Sigmoid colon (tissue), 6 donors: ENCODE measurements at regions not wholly inside any gene's neighbourhood (a gene's known extent, or its start where the extent isn't known, plus 50 kb on each side); places are given as distances from the start of the nearest gene placed in this dataset.
"Not testable (repeated sequence)": the region's sequence is repeated elsewhere in the genome, so short reads cannot be mapped to it uniquely, and the experiment has no call there.

ENCODE experiments used
- DNase-seq: peaks from one replicate; pipeline ENCODE4 v3.0.0-alpha.2; 2019
- H3K27ac ChIP-seq, 4 donors: fragments of 200-600 bp; sonication (generic); one replicate each; pipeline ENCODE4 v1.5.1; 2016 to 2019; ENCODE audit warnings: mild to moderate bottlenecking in 1 of 4
- H3K27me3 ChIP-seq, 3 donors: fragments of 200-600 bp; sonication (generic); one replicate each; pipeline ENCODE4 v1.5.1; 2019; ENCODE audit warnings: mild to moderate bottlenecking in 1 of 3
- H3K36me3 ChIP-seq, 4 donors: fragments of 200-600 bp; sonication (generic); one replicate each; pipeline ENCODE4 v1.5.1; 2016 to 2019
- H3K4me1 ChIP-seq, 4 donors: fragments of 200-600 bp; sonication (generic); one replicate each; pipeline ENCODE4 v1.5.1; 2017 to 2019
- H3K4me3 ChIP-seq, 4 donors: fragments of 200-600 bp; sonication (generic); one replicate each; pipeline ENCODE4 v1.5.1; 2017 to 2019; ENCODE audit warnings: mild to moderate bottlenecking in 2 of 4, moderate library complexity in 1 of 4
- H3K9me3 ChIP-seq, 4 donors: fragments of 200-600 bp in 3 of 4; sonication (generic) in 3 of 4; one replicate each; pipeline versions ENCODE4 v1.5.1 to v1.6.1; 2013 to 2019
- EP300 ChIP-seq, 4 donors: sonication (generic); formaldehyde crosslinking; IDR thresholded peaks; one replicate each; pipeline ENCODE4 v1.6.1; 2017; ENCODE audit warnings: antibody characterized with exemption in 4 of 4
- POLR2A ChIP-seq, 2 donors: fragments of 450-650 bp; IDR thresholded peaks; one replicate each; pipeline ENCODE4 v1.6.1; 2016; ENCODE audit warnings: antibody characterized with exemption in 2 of 2, mild to moderate bottlenecking in 2 of 2, moderate library complexity in 2 of 2
- POLR2AphosphoS5 ChIP-seq, 4 donors: sonication (generic); formaldehyde crosslinking; IDR thresholded peaks; one replicate each; pipeline ENCODE4 v1.6.1; 2017; ENCODE audit warnings: antibody characterized with exemption in 4 of 4
- WGBS, 2 donors: extraction: QIAGEN DNeasy Blood & Tissue Kit; methylation state at CpG; one replicate each; pipeline ENCODE4 v1.1.7; 2013; 5-methylcytosine and 5-hydroxymethylcytosine counted together
- intact Hi-C: fragments of 100-400 bp; cut with DNase I; formaldehyde crosslinking; loops from one replicate; pipeline ENCODE4 v1.15.1; 2023
- TF ChIP-seq, protein P1 (sequence below), 4 experiments: fragments of 450-650 bp in 3 of 4; fragments of 200-600 bp in 1 of 4; IDR thresholded peaks; one replicate each; pipeline ENCODE4 v1.5.1; 2016 to 2019; ENCODE audit warnings: antibody characterized with exemption in 4 of 4, mild to moderate bottlenecking in 3 of 4, moderate library complexity in 2 of 4
- donor health status: healthy with polysubstance abuse.
- donor health status: healthy.

DNA sequence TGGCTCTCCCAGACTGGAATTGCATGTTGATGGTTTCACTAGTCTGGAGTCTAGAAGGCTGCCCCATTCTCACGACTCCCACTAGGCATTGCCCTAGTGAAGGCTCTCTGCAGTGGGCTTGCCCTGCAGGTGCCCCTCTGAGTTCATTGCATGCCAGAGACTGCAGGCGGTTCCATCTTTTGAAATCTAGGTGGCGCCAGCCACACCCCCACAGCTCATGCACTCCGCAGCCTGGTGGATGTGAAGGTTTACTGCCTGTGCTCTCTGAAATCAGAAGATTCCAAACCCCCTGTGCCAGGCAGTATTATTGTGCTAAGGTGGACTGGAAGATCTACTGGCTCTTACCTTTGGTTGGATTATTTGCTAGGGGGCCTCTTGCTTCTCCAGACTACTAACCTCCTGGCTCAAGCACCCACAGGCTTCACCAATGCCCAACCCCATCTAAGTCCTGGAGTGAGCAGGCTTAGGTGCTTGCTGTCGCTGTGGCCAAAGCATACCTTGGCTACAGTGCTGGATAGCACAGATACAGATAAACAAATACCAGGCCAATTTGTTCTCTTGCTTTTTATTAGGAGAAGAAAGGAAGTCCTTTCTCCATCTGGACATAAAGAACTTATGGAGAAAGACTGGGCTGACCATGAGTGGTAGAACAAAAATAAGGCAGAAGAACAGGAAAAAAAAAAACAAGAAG, 83.5 kb upstream of the SIM2 start:
- H3K9me3 ChIP-seq = peaks cover 0 to 6% (median 2%) of the 10 kb centered on the region in 4 donors
- no peak overlapping the region for H3K27ac ChIP-seq
- no peaks in the 10 kb centered on the region for H3K4me1 ChIP-seq
- H3K36me3 ChIP-seq = no peaks in the 10 kb centered on the region
- 70 to 83% methylated on average over 5 of the region's 5 CpGs for WGBS, 2 donors
- TF ChIP-seq, protein P1, sequence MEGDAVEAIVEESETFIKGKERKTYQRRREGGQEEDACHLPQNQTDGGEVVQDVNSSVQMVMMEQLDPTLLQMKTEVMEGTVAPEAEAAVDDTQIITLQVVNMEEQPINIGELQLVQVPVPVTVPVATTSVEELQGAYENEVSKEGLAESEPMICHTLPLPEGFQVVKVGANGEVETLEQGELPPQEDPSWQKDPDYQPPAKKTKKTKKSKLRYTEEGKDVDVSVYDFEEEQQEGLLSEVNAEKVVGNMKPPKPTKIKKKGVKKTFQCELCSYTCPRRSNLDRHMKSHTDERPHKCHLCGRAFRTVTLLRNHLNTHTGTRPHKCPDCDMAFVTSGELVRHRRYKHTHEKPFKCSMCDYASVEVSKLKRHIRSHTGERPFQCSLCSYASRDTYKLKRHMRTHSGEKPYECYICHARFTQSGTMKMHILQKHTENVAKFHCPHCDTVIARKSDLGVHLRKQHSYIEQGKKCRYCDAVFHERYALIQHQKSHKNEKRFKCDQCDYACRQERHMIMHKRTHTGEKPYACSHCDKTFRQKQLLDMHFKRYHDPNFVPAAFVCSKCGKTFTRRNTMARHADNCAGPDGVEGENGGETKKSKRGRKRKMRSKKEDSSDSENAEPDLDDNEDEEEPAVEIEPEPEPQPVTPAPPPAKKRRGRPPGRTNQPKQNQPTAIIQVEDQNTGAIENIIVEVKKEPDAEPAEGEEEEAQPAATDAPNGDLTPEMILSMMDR (IDR thresholded peaks at IDR 0.05) = no peak
- TF ChIP-seq POLR2A (IDR thresholded peaks at IDR 0.05) (no peak), POLR2AphosphoS5 (IDR thresholded peaks at IDR 0.05) (no peak), EP300 (IDR thresholded peaks at IDR 0.05) (no peak)
- peaks cover 0 to 4% (median 0%) of the 10 kb centered on the region in 3 donors for H3K27me3 ChIP-seq
- no peak for DNase-seq
- H3K4me3 ChIP-seq = no peak overlapping the region
- intact Hi-C loops = no loop called here

DNA sequence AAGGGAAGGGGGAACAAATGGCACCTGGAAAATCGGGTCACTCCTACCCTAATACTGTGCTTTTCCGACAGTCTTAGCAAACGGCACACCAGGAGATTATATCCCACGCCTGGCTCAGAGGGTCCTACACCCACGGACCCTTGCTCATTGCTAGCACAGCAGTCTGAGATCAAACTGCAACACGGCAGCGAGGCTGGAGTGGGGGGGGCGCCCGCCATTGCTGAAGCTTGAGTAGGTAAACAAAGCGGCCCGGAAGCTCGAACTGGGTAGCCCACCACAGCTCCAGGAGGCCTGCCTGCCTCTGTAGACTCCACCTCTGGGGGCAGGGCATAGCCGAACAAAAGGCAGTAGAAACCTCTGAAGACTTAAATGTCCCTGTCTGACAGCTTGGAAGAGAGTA, 82.1 kb upstream of the SIM2 start:
- H3K4me1 ChIP-seq, H3K36me3 ChIP-seq, H3K27ac ChIP-seq, H3K9me3 ChIP-seq, intact Hi-C loops, H3K27me3 ChIP-seq, DNase-seq, H3K4me3 ChIP-seq: not testable (repeated sequence)
- 87 to 92% methylated on average over 13 of the region's 13 CpGs for WGBS, 2 donors

DNA sequence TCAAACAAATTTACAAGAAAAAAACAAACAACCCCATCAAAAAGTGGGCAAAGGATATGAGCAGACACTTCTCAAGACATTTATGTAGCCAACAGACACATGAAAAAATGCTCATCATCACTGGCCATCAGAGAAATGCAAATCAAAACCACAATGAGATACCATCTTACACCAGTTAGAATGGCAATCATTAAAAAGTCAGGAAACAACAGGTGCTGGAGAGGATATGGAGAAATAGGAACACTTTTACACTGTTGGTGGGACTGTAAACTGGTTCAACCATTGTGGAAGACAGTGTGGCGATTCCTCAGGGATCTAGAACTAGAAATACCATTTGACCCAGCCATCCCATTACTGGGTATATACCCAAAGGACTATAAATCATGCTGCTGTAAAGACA, 77.1 kb upstream of the SIM2 start:
- DNase-seq, H3K4me1 ChIP-seq, H3K4me3 ChIP-seq, H3K9me3 ChIP-seq, H3K36me3 ChIP-seq, H3K27ac ChIP-seq, intact Hi-C loops, H3K27me3 ChIP-seq: not testable (repeated sequence)
- WGBS, 2 donors = 83 to 85% methylated on average over 1 of the region's 1 CpG

DNA sequence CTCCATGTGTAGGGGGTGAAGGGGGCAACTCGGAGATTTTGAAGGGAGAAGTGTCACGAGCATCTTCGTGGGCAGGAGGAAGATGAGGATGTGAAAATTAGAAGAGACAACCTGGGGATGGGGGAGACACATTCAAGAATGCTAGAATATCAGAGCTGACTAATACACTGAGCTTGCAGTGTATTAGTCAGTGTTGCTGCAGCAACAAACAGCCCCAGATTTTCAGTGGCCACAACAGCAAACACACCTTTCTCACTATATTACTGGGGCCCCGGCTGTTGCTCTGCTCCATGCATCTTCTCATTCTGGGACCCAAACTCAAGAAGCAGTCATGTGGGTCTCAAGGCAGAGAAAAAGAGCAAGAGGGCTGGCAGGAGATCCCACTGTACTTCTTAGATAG, 74.8 kb upstream of the SIM2 start:
- Histone ChIP-seq H3K27me3 (peaks cover 0 to 12% (median 0%) of the 10 kb centered on the region in 3 donors), H3K4me3 (no peak overlapping the region), H3K9me3 (peaks cover 0 to 3% (median 0%) of the 10 kb centered on the region in 4 donors), H3K27ac (no peak overlapping the region), H3K36me3 (no peaks in the 10 kb centered on the region), H3K4me1 (no peaks in the 10 kb centered on the region)
- TF ChIP-seq EP300 (IDR thresholded peaks at IDR 0.05) (no peak), POLR2A (IDR thresholded peaks at IDR 0.05) (no peak), POLR2AphosphoS5 (IDR thresholded peaks at IDR 0.05) (no peak)
- TF ChIP-seq, protein P1 (IDR thresholded peaks at IDR 0.05) = no peak
- DNase-seq = no peak
- intact Hi-C loops = no loop called here
- 92 to 94% methylated on average over 4 of the region's 4 CpGs for WGBS, 2 donors

DNA sequence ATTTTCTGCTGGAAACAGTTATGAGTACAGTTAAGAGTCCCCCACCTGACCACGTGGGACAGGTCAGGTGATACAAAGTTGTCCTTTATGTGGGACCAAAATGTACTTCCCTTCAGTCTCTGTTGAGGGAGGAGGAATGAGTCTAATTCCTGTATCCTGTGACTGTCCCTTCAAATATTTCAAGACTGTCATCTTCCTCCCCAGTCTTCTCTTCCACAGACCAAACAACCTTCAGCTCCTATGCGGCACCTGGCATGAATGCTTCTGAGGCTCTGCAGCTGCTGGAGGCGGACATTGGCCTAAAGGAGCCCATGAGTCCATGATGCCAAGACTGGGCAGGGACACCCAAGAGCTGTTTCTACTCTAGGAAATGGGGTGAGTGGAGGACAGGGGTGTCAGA, 72.1 kb upstream of the SIM2 start:
- Histone ChIP-seq H3K4me1 (no peaks in the 10 kb centered on the region), H3K27ac (no peak overlapping the region), H3K9me3 (peaks cover 0 to 3% (median 0%) of the 10 kb centered on the region in 4 donors), H3K27me3 (peaks cover 0 to 24% (median 0%) of the 10 kb centered on the region in 3 donors), H3K36me3 (no peaks in the 10 kb centered on the region), H3K4me3 (no peak overlapping the region)
- WGBS, 2 donors = 74 to 82% methylated on average over 3 of the region's 3 CpGs
- DNase-seq = no peak
- intact Hi-C loops = no loop called here
- no peak for TF ChIP-seq EP300 (IDR thresholded peaks at IDR 0.05)
- no peak for TF ChIP-seq POLR2AphosphoS5 (IDR thresholded peaks at IDR 0.05)
- no peak for TF ChIP-seq POLR2A (IDR thresholded peaks at IDR 0.05)
- TF ChIP-seq, protein P1 (IDR thresholded peaks at IDR 0.05) = no peak

DNA sequence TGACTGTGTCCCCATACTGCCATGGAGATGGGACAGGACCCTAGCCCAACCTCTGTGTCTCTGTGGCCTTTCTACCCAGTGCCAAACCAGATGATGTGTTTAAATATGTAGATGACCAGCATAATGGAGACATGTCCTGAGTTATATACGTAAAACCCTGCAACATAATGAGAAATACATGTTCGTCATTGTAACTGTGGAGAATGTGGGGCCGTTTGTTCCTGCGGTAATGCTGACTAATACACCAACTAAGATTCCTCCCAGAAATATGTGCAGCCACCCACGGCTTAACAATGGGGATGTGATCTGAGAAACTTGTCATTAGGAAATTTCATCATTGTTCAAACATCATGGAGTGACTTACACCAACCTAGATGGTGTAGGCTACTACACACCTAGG, 71.7 kb upstream of the SIM2 start:
- Histone ChIP-seq H3K36me3 (no peaks in the 10 kb centered on the region), H3K9me3 (peaks cover 0 to 3% (median 0%) of the 10 kb centered on the region in 4 donors), H3K27ac (no peak overlapping the region), H3K27me3 (peaks cover 0 to 24% (median 0%) of the 10 kb centered on the region in 3 donors), H3K4me1 (no peaks in the 10 kb centered on the region), H3K4me3 (no peak overlapping the region)
- WGBS, 2 donors = 86 to 92% methylated on average over 5 of the region's 5 CpGs
- no peak for DNase-seq
- no peak for TF ChIP-seq POLR2AphosphoS5 (IDR thresholded peaks at IDR 0.05)
- TF ChIP-seq POLR2A (IDR thresholded peaks at IDR 0.05) = no peak
- TF ChIP-seq EP300 (IDR thresholded peaks at IDR 0.05) = no peak
- TF ChIP-seq, protein P1 (IDR thresholded peaks at IDR 0.05) = no peak
- intact Hi-C loops = no loop called here
